Esophagus squamous epithelium (tissue), 5 donors: ENCODE measurements at regions not wholly inside any gene's neighbourhood (a gene's known extent, or its start where the extent isn't known, plus 50 kb on each side); places are given as distances from the start of the nearest gene placed in this dataset.

ENCODE experiments used
- DNase-seq: peaks from one replicate; lab custom pipeline; 2025; lab: John Stamatoyannopoulos, UW
- H3K27ac ChIP-seq, 4 donors: fragments of 200-600 bp; sonication (generic); one replicate each; pipeline ENCODE4 v1.5.1; 2016 to 2019; ENCODE audit warnings: mild to moderate bottlenecking in 1 of 4
- H3K27me3 ChIP-seq, 4 donors: fragments of 200-600 bp; sonication (generic); 1 replicate in 3 of 4; 2 replicates in 1 of 4; pipeline versions ENCODE4 v1.5.1 to v1.6.0; 2017 to 2021; ENCODE audit warnings: antibody characterized with exemption in 1 of 4
- H3K36me3 ChIP-seq, 3 donors: fragments of 200-600 bp; sonication (generic); one replicate each; pipeline ENCODE4 v1.5.1; 2016 to 2019
- H3K4me1 ChIP-seq, 3 donors: fragments of 200-600 bp; sonication (generic); one replicate each; pipeline ENCODE4 v1.5.1; 2017 to 2019
- H3K4me3 ChIP-seq, 4 donors: fragments of 200-600 bp; sonication (generic); 1 replicate in 3 of 4; 2 replicates in 1 of 4; pipeline ENCODE4 v1.5.1; 2016 to 2019; ENCODE audit warnings: mild to moderate bottlenecking in 2 of 4, moderate library complexity in 1 of 4
- H3K9me3 ChIP-seq, 3 donors: fragments of 200-600 bp; sonication (generic); one replicate each; pipeline ENCODE4 v1.5.1; 2016 to 2019
- CTCF ChIP-seq, 6 experiments: fragments of 450-650 bp in 4 of 6; fragments of 200-600 bp in 2 of 6; sonication (generic) in 2 of 6; IDR thresholded peaks; one replicate each; pipeline ENCODE4 v1.5.1; 2016 to 2019; ENCODE audit warnings: antibody characterized with exemption in 6 of 6, mild to moderate bottlenecking in 4 of 6, moderate library complexity in 4 of 6
- POLR2A ChIP-seq, 4 donors: fragments of 450-650 bp; IDR thresholded peaks; one replicate each; pipeline ENCODE4 v1.6.1; 2017; ENCODE audit warnings: antibody characterized with exemption in 4 of 4, mild to moderate bottlenecking in 4 of 4, moderate library complexity in 3 of 4
- WGBS, 2 donors: methylation state at CpG; one replicate each; pipeline ENCODE4 v1.1.5; 2018; 5-methylcytosine and 5-hydroxymethylcytosine counted together
- intact Hi-C: fragments of 100-400 bp; cut with DNase I; formaldehyde crosslinking; loops from one replicate; pipeline ENCODE4 v1.15.0; 2022
- donor health status: DM: yes; HTN: yes; CAD: no.

- Histone ChIP-seq H3K9me3 (peaks cover 0 to 5% (median 0%) of the 10 kb centered on the region in 3 donors), H3K36me3 (no peaks in the 10 kb centered on the region), H3K4me3 (no peak overlapping the region), H3K27me3 (peaks cover 0 to 44% (median 0%) of the 10 kb centered on the region in 4 donors), H3K4me1 (no peaks in the 10 kb centered on the region), H3K27ac (no peak overlapping the region)
- no peak for TF ChIP-seq CTCF (IDR thresholded peaks at IDR 0.05)
- 30 to 47% methylated on average over 7 to 27 of the region's 30 CpGs for WGBS, 2 donors
- intact Hi-C loops = no loop called here
- DNase-seq = no peak
Measured at GRCh38 chrX:790783-791360, 160.3 kb downstream of the SHOX start.

GRCh38 chrX:790041-790506 lies 159.5 kb downstream of the SHOX start:
- intact Hi-C loops = no loop called here

GRCh38 chrX:789096-789495 lies 158.5 kb downstream of the SHOX start:
- Histone ChIP-seq H3K4me3 (no peak overlapping the region), H3K36me3 (no peaks in the 10 kb centered on the region), H3K27ac (no peak overlapping the region), H3K4me1 (no peaks in the 10 kb centered on the region), H3K27me3 (peaks cover 0 to 44% (median 0%) of the 10 kb centered on the region in 4 donors), H3K9me3 (peaks cover 0 to 5% (median 0%) of the 10 kb centered on the region in 3 donors)
- TF ChIP-seq POLR2A (IDR thresholded peaks at IDR 0.05) (no peak), CTCF (IDR thresholded peaks at IDR 0.05) (no peak)
- 44 to 54% methylated on average over 4 to 9 of the region's 9 CpGs for WGBS, 2 donors
- no peak for DNase-seq
- intact Hi-C loops = no loop called here

More at GRCh38 chrX:790041-790506, 159.5 kb downstream of the SHOX start:
- no peaks in the 10 kb centered on the region for H3K36me3 ChIP-seq
- peaks cover 0 to 5% (median 0%) of the 10 kb centered on the region in 3 donors for H3K9me3 ChIP-seq
- no peak overlapping the region for H3K27ac ChIP-seq
- peaks cover 0 to 44% (median 0%) of the 10 kb centered on the region in 4 donors for H3K27me3 ChIP-seq
- no peaks in the 10 kb centered on the region for H3K4me1 ChIP-seq
- TF ChIP-seq POLR2A (IDR thresholded peaks at IDR 0.05) = no peak
- no peak for TF ChIP-seq CTCF (IDR thresholded peaks at IDR 0.05)
- 13 to 27% methylated on average over 15 to 18 of the region's 18 CpGs for WGBS, 2 donors
- no peak for DNase-seq
- no peak overlapping the region for H3K4me3 ChIP-seq

- Histone ChIP-seq H3K27me3 (peaks cover 0 to 30% (median 0%) of the 10 kb centered on the region in 4 donors), H3K4me1 (no peaks in the 10 kb centered on the region), H3K27ac (no peak overlapping the region), H3K9me3 (no peaks in the 10 kb centered on the region), H3K4me3 (no peak overlapping the region), H3K36me3 (no peaks in the 10 kb centered on the region)
- no peak for DNase-seq
- intact Hi-C loops = no loop called here
- 56% methylated on average over 4 to 6 of the region's 6 CpGs for WGBS, 2 donors
- TF ChIP-seq CTCF (IDR thresholded peaks at IDR 0.05) (no peak), POLR2A (IDR thresholded peaks at IDR 0.05) (no peak)
Measured at GRCh38 chrX:786441-786881, 155.9 kb downstream of the SHOX start.

- no peak for DNase-seq
- H3K27ac ChIP-seq = no peak overlapping the region
- no peaks in the 10 kb centered on the region for H3K4me1 ChIP-seq
- intact Hi-C loops = no loop called here
- WGBS, 2 donors = 91 to 92% methylated on average over 10 of the region's 13 CpGs
- H3K4me3 ChIP-seq = no peak overlapping the region
- H3K36me3 ChIP-seq = no peaks in the 10 kb centered on the region
- TF ChIP-seq POLR2A (IDR thresholded peaks at IDR 0.05) = no peak
- TF ChIP-seq CTCF (IDR thresholded peaks at IDR 0.05) = no peak
- H3K9me3 ChIP-seq = no peaks in the 10 kb centered on the region
- peaks cover 0 to 15% (median 0%) of the 10 kb centered on the region in 4 donors for H3K27me3 ChIP-seq
Measured at GRCh38 chrX:784829-785228, 154.2 kb downstream of the SHOX start.
